ENCODE measurements at regions not wholly inside any gene's neighbourhood (a gene's known extent, or its start where the extent isn't known, plus 50 kb on each side); places are given as distances from the start of the nearest gene placed in this dataset.

- TF ChIP-seq SIN3A (IDR thresholded peaks at IDR 0.05; ENCODE audit: borderline replicate concordance, insufficient read depth, low read length) = no peak
- no peak for TF ChIP-seq POLR2AphosphoS5 (IDR thresholded peaks at IDR 0.05; ENCODE audit: low read depth, low read length)
- TF ChIP-seq REST (IDR thresholded peaks at IDR 0.05; ENCODE audit: insufficient read depth in 1 of 2, low read depth in 2 of 2, low read length in 2 of 2) = no peak
- TF ChIP-seq TAF1 (IDR thresholded peaks at IDR 0.05; ENCODE audit: borderline replicate concordance, insufficient read depth, low read length) = no peak
- TF ChIP-seq FOXP2 (optimal IDR thresholded peaks at IDR 0.05; ENCODE audit: borderline replicate concordance, extremely low read depth, extremely low read length, insufficient read depth) = no peak
These were observed 143.6 kb upstream of the SLITRK1 start for GRCh38 chr13:84025824-84026223.

- TF ChIP-seq REST (IDR thresholded peaks at IDR 0.05; ENCODE audit: insufficient read depth in 1 of 2, low read depth in 2 of 2, low read length in 2 of 2) (no peak), SIN3A (IDR thresholded peaks at IDR 0.05; ENCODE audit: borderline replicate concordance, insufficient read depth, low read length) (no peak), TAF1 (IDR thresholded peaks at IDR 0.05; ENCODE audit: borderline replicate concordance, insufficient read depth, low read length) (no peak), POLR2AphosphoS5 (IDR thresholded peaks at IDR 0.05; ENCODE audit: low read depth, low read length) (no peak), FOXP2 (optimal IDR thresholded peaks at IDR 0.05; ENCODE audit: borderline replicate concordance, extremely low read depth, extremely low read length, insufficient read depth) (no peak)
These were observed 114.1 kb upstream of the SLITRK1 start for GRCh38 chr13:83996415-83996814.

- TF ChIP-seq REST (IDR thresholded peaks at IDR 0.05; ENCODE audit: insufficient read depth in 1 of 2, low read depth in 2 of 2, low read length in 2 of 2) (no peak), SIN3A (IDR thresholded peaks at IDR 0.05; ENCODE audit: borderline replicate concordance, insufficient read depth, low read length) (no peak), FOXP2 (optimal IDR thresholded peaks at IDR 0.05; ENCODE audit: borderline replicate concordance, extremely low read depth, extremely low read length, insufficient read depth) (no peak), POLR2AphosphoS5 (IDR thresholded peaks at IDR 0.05; ENCODE audit: low read depth, low read length) (no peak), TAF1 (IDR thresholded peaks at IDR 0.05; ENCODE audit: borderline replicate concordance, insufficient read depth, low read length) (no peak)
These were observed 113.7 kb upstream of the SLITRK1 start for GRCh38 chr13:83995930-83996329.

GRCh38 chr13:83992566-83993358 is 110.5 kb upstream of the SLITRK1 start:
- TF ChIP-seq FOXP2 (optimal IDR thresholded peaks at IDR 0.05; ENCODE audit: borderline replicate concordance, extremely low read depth, extremely low read length, insufficient read depth) = no peak

GRCh38 chr13:83987394-83987793 is 105.1 kb upstream of the SLITRK1 start:
- TF ChIP-seq REST (IDR thresholded peaks at IDR 0.05; ENCODE audit: insufficient read depth in 1 of 2, low read depth in 2 of 2, low read length in 2 of 2) (no peak), TAF1 (IDR thresholded peaks at IDR 0.05; ENCODE audit: borderline replicate concordance, insufficient read depth, low read length) (no peak), FOXP2 (optimal IDR thresholded peaks at IDR 0.05; ENCODE audit: borderline replicate concordance, extremely low read depth, extremely low read length, insufficient read depth) (no peak), SIN3A (IDR thresholded peaks at IDR 0.05; ENCODE audit: borderline replicate concordance, insufficient read depth, low read length) (no peak), POLR2AphosphoS5 (IDR thresholded peaks at IDR 0.05; ENCODE audit: low read depth, low read length) (no peak)
